PC-3 (cell line): ENCODE measurements at regions not wholly inside any gene's neighbourhood (a gene's known extent, or its start where the extent isn't known, plus 50 kb on each side); places are given as distances from the start of the nearest gene placed in this dataset.
"Not testable (repeated sequence)": the region's sequence is repeated elsewhere in the genome, so short reads cannot be mapped to it uniquely, and the experiment has no call there.

Experiments used
- ATAC-seq: fragments of 200-7000 bp; cut with Tn5 transposase; 2 replicates; pipeline ENCODE4 v1.9.1; 2020; ENCODE audit warnings: mild to moderate bottlenecking, moderate library complexity
- BruUV-seq: library from RNA; stranded (reverse); fragments of 400-500 nt; replicated peaks from 2 replicates; lab custom pipeline; 2021; lab: Mats Ljungman, UMichigan
- CTCF ChIA-PET: fragments of 300-600 bp; sonication (Branson Sonifier 250); formaldehyde crosslinking; loops from one replicate; lab custom pipeline; 2022; ENCODE audit warnings: antibody characterized with exemption; lab: Charles Lee
- POLR2A ChIA-PET: fragments of 300-600 bp; sonication (Branson Sonifier 250); formaldehyde crosslinking; loops from one replicate; lab custom pipeline; 2022; ENCODE audit warnings: antibody characterized with exemption; ENCODE audit not compliant: unreplicated experiment; lab: Charles Lee
- DNase-seq: peaks from one replicate; pipeline ENCODE4 v3.0.0-alpha.2; 2015
- H2AFZ ChIP-seq: fragments of 300-600 bp; sonication (generic); 2 replicates; pipeline ENCODE4 v1.6.0; 2016; ENCODE audit warnings: antibody characterized with exemption, low read length
- H3F3A ChIP-seq: fragments of 300-600 bp; sonication (generic); one replicate; pipeline ENCODE4 v1.6.0; 2017; ENCODE audit warnings: antibody characterized with exemption, low read length, control low read depth, mild to moderate bottlenecking; ENCODE audit not compliant: unreplicated experiment
- H3K27ac ChIP-seq: fragments of 300-600 bp; sonication (generic); 2 replicates; pipeline ENCODE4 v1.5.1; 2016; ENCODE audit warnings: mild to moderate bottlenecking, low read length
- H3K27me3 ChIP-seq: fragments of 300-600 bp; sonication (generic); 2 replicates; pipeline ENCODE4 v1.6.1; 2016; ENCODE audit warnings: low read length, mixed read lengths
- H3K36me3 ChIP-seq: fragments of 300-600 bp; sonication (generic); 2 replicates; pipeline ENCODE4 v1.6.1; 2016; ENCODE audit warnings: low read depth, mixed run types, low read length, mixed read lengths
- H3K4me1 ChIP-seq: fragments of 300-600 bp; sonication (generic); 2 replicates; pipeline ENCODE4 v1.5.1; 2016; ENCODE audit warnings: low read length; ENCODE audit not compliant: insufficient read depth
- H3K4me2 ChIP-seq: fragments of 300-600 bp; sonication (generic); 2 replicates; pipeline ENCODE4 v1.6.0; 2016; ENCODE audit warnings: low read length
- H3K4me3 ChIP-seq: fragments of 300-600 bp; sonication (generic); 2 replicates; pipeline ENCODE4 v1.5.1; 2016; ENCODE audit warnings: mild to moderate bottlenecking, low read length, mixed read lengths
- H3K79me2 ChIP-seq: fragments of 300-600 bp; sonication (generic); 2 replicates; pipeline ENCODE4 v1.6.1; 2017; ENCODE audit warnings: low read length, mixed read lengths
- H3K9ac ChIP-seq: fragments of 300-600 bp; sonication (generic); 2 replicates; pipeline ENCODE4 v1.6.0; 2016; ENCODE audit warnings: mild to moderate bottlenecking, low read length
- H3K9me2 ChIP-seq: fragments of 300-600 bp; sonication (generic); replicated peaks from 2 replicates; pipeline ENCODE4 v1.6.1; 2016; ENCODE audit warnings: mixed run types, low read length, mixed read lengths
- H3K9me3 ChIP-seq: fragments of 300-600 bp; sonication (generic); 2 replicates; pipeline ENCODE4 v1.6.1; 2016; ENCODE audit warnings: low read length, mixed read lengths
- H4K20me1 ChIP-seq: fragments of 300-600 bp; sonication (generic); 2 replicates; pipeline ENCODE4 v1.6.1; 2016; ENCODE audit warnings: low read length, mixed read lengths
- EZH2 ChIP-seq: fragments of 300-600 bp; sonication (generic); IDR thresholded peaks from one replicate; pipeline ENCODE4 v1.6.1; 2017; ENCODE audit warnings: antibody characterized with exemption, mild to moderate bottlenecking, low read length; ENCODE audit not compliant: unreplicated experiment
- EZH2phosphoT487 ChIP-seq: fragments of 300-600 bp; sonication (generic); IDR thresholded peaks from 2 replicates; pipeline ENCODE4 v1.6.1; 2018; ENCODE audit warnings: mild to moderate bottlenecking, antibody characterized with exemption, low read length, borderline replicate concordance
- intact Hi-C: fragments of 100-400 bp; cut with micrococcal nuclease; formaldehyde crosslinking; loops from 2 replicates; pipeline ENCODE4 v1.9.0; 2023
- TF ChIP-seq, protein P1 (sequence below): fragments of 300-600 bp; sonication (generic); conservative IDR thresholded peaks from 2 replicates; pipeline ENCODE4 v1.5.1; 2017; ENCODE audit warnings: antibody characterized with exemption, low read depth, mild to moderate bottlenecking, low read length

DNA sequence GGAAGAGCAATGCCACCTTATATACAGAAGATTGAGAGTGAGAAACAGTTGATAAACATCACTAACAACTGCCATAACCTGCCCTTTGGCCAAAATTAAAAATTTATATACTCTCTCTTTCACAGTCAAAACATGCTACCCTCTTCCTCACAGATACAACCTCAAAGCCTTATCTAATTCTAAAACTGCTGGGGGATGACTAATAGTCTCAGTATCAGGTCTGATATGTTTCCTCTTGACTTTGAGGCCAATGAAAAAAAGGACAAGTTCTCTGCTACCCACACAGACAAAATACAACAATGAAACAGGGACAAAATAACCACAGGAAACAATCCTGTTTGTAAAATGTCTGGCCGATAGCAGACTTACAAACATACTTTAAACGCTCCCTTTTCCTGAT lies 485.6 kb upstream of the NUDT12 start:
- no peak overlapping the region for H3K27ac ChIP-seq
- BruUV-seq, result no TSS peak

DNA sequence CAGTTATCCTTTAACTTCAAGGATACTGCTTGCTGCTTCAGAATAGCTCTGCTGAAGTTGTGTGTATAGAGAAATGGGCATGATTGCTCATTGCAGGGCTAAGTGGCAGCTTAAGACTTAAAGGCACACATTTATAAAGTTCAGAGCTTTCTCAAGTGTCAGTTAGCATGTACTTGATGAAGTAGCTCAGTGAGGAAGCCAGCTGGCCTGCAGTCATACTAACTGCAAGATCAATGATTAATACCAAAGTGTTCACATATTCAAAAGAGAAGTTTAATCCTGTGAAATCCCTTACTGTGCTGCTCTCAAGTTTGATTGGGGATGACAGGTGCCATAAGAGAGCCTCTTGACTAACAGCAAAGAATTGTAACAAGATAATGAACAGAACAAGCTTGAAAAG lies 483.4 kb upstream of the NUDT12 start:
- H3K4me3 ChIP-seq, result no peak overlapping the region

More for the DNA sequence above, 485.6 kb upstream of the NUDT12 start:
- Histone ChIP-seq H2AFZ (no peak overlapping the region), H3K27me3 (no peaks in the 10 kb centered on the region), H3K9ac (no peak overlapping the region), H3K4me1 (no peaks in the 10 kb centered on the region), H3K4me3 (no peak overlapping the region), H3K79me2 (no peaks in the 10 kb centered on the region), H3F3A (no peaks in the 10 kb centered on the region), H3K4me2 (no peak overlapping the region), H3K9me3 (no peaks in the 10 kb centered on the region), H4K20me1 (no peaks in the 10 kb centered on the region), H3K36me3 (no peaks in the 10 kb centered on the region), H3K9me2 (no peaks in the 10 kb centered on the region)
- intact Hi-C loops, result no loop called here
- ATAC-seq (no peak), DNase-seq (no peak)
- TF ChIP-seq, protein P1, sequence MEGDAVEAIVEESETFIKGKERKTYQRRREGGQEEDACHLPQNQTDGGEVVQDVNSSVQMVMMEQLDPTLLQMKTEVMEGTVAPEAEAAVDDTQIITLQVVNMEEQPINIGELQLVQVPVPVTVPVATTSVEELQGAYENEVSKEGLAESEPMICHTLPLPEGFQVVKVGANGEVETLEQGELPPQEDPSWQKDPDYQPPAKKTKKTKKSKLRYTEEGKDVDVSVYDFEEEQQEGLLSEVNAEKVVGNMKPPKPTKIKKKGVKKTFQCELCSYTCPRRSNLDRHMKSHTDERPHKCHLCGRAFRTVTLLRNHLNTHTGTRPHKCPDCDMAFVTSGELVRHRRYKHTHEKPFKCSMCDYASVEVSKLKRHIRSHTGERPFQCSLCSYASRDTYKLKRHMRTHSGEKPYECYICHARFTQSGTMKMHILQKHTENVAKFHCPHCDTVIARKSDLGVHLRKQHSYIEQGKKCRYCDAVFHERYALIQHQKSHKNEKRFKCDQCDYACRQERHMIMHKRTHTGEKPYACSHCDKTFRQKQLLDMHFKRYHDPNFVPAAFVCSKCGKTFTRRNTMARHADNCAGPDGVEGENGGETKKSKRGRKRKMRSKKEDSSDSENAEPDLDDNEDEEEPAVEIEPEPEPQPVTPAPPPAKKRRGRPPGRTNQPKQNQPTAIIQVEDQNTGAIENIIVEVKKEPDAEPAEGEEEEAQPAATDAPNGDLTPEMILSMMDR, result no peak
- TF ChIP-seq EZH2phosphoT487, result no peak
- no peak for TF ChIP-seq EZH2
- ChIA-PET POLR2A (no interaction called here), CTCF (no interaction called here)

GRCh38 chr5:104039871-104040270 lies 477.3 kb upstream of the NUDT12 start:
- H3K36me3 ChIP-seq, H3K27ac ChIP-seq, H3K9me3 ChIP-seq, H2AFZ ChIP-seq, H3F3A ChIP-seq, H3K4me1 ChIP-seq, DNase-seq, H3K9ac ChIP-seq, H4K20me1 ChIP-seq, ATAC-seq, H3K4me2 ChIP-seq, CTCF ChIA-PET, POLR2A ChIA-PET, H3K79me2 ChIP-seq, intact Hi-C loops, H3K4me3 ChIP-seq, H3K9me2 ChIP-seq, BruUV-seq, H3K27me3 ChIP-seq: not testable (repeated sequence)

More for the DNA sequence above, 483.4 kb upstream of the NUDT12 start:
- Histone ChIP-seq H3K27ac (no peak overlapping the region), H3K9me2 (no peaks in the 10 kb centered on the region), H3K79me2 (no peaks in the 10 kb centered on the region), H3K9me3 (no peaks in the 10 kb centered on the region), H3F3A (no peaks in the 10 kb centered on the region), H3K27me3 (no peaks in the 10 kb centered on the region), H3K36me3 (no peaks in the 10 kb centered on the region), H4K20me1 (no peaks in the 10 kb centered on the region), H3K4me1 (no peaks in the 10 kb centered on the region), H2AFZ (no peak overlapping the region), H3K9ac (no peak overlapping the region), H3K4me2 (no peak overlapping the region)
- BruUV-seq, result no TSS peak
- DNase-seq (no peak), ATAC-seq (no peak)
- POLR2A ChIA-PET, result no interaction called here
- intact Hi-C loops, result no loop called here
- TF ChIP-seq EZH2phosphoT487 (no peak), EZH2 (no peak)
- TF ChIP-seq, protein P1, result no peak
- CTCF ChIA-PET, result interaction anchor here (0.5 kb wide), 1 partner anchor 46 kb away, joined by 9 read pairs; no protein-coding TSS in a partner anchor

GRCh38 chr5:104037136-104037535 lies 474.5 kb upstream of the NUDT12 start:
- POLR2A ChIA-PET, DNase-seq, H3F3A ChIP-seq, H3K79me2 ChIP-seq, CTCF ChIA-PET, H3K9ac ChIP-seq, intact Hi-C loops, H3K27me3 ChIP-seq, H3K4me3 ChIP-seq, H2AFZ ChIP-seq, BruUV-seq, H3K4me2 ChIP-seq, H3K27ac ChIP-seq, H3K9me3 ChIP-seq, H3K9me2 ChIP-seq, ATAC-seq, H3K4me1 ChIP-seq, H4K20me1 ChIP-seq, H3K36me3 ChIP-seq: not testable (repeated sequence)

DNA sequence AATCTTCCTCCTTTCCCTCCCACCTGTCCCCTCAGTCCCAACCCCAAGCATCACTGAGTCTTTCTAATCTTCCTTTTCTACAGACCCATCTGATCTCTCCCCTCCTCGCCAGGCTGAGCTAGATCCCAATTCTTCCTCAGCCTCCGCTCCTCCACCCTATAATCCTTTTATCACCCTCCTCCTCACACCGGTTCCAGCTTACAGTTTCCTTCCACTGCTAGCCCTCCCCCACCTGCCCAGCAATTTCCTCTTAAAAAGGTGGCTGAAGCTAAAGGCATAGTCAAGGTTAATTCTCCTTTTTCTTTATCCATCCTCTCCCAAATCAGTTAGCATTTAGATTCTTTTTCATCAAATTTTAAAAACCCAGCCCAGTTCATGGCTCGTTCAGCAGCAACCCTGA lies 470.6 kb upstream of the NUDT12 start:
- intact Hi-C loops, result not testable (repeated sequence)

More for the DNA sequence above, 470.6 kb upstream of the NUDT12 start:
- H3K36me3 ChIP-seq, H3K9ac ChIP-seq, H2AFZ ChIP-seq, POLR2A ChIA-PET, H3K9me2 ChIP-seq, DNase-seq, H3K79me2 ChIP-seq, H3K4me3 ChIP-seq, H3K4me1 ChIP-seq, H4K20me1 ChIP-seq, ATAC-seq, H3K27me3 ChIP-seq, H3K4me2 ChIP-seq, H3K27ac ChIP-seq, BruUV-seq, H3F3A ChIP-seq, H3K9me3 ChIP-seq: not testable (repeated sequence)
- CTCF ChIA-PET, result interaction anchor here (0.6 kb wide), 1 partner anchor 304 kb away, joined by 3 read pairs; no protein-coding TSS in a partner anchor
